Tibial nerve (tissue), 4 donors: ENCODE measurements at regions not wholly inside any gene's neighbourhood (a gene's known extent, or its start where the extent isn't known, plus 50 kb on each side); places are given as distances from the start of the nearest gene placed in this dataset.

Experiments
- CTCF ChIP-seq, 5 experiments: fragments of 200-600 bp in 3 of 5; fragments of 450-650 bp in 2 of 5; sonication (generic) in 3 of 5; IDR thresholded peaks; one replicate each; pipeline ENCODE4 v1.5.1; 2016 to 2019; ENCODE audit warnings: antibody characterized with exemption in 5 of 5, mild to moderate bottlenecking in 3 of 5, moderate library complexity in 2 of 5
- EP300 ChIP-seq, 2 donors: sonication (generic); formaldehyde crosslinking; IDR thresholded peaks; one replicate each; pipeline ENCODE4 v1.6.1; 2017; ENCODE audit warnings: antibody characterized with exemption in 2 of 2, mild to moderate bottlenecking in 1 of 2

DNA sequence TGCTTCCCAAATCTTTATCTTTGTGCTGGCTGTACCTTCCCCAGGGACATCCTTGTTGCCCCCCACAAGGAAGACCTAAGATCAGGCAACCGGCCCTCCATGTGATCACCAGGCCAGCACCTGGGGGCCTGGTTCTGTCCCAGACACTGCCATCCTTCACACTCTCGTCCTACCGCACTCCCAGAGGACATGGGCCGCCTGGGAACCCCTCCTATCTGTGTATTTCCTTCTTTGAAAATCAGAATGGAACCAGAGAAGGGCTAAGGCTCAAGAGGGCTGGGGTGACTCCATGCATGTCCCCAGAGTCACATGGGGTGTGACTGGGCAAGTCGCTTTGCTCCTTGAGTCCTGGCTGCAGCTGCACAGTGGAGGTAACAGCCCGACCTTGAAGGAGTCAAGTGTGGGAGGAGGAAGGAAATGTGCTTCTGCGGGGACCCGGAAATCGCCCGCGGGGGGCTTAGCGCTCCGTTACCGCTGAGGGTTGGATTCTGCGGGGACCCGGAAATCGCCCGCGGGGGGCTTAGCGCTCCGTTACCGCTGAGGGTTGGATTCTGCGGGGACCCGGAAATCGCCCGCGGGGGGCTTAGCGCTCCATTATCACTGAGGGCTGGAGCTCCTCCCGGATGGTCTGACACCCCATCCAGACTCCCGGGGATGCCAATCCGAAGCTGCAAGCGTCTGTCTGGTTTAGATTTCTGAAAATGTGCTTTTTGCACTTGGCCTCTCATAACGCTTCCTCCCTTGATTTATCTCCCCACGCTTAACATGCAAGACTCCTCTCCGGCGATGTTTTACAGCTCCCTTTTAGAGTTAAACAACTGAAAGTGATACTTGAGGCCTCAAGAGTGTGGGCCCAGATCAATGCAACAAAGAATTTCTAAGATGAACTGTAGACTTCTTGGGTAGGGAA, 278.9 kb downstream of the NPHP4 start:
- TF ChIP-seq EP300 (IDR thresholded peaks at IDR 0.05) (no peak), CTCF (IDR thresholded peaks at IDR 0.05) (no peak)
